ENCODE measurements at regions not wholly inside any gene's neighbourhood (a gene's known extent, or its start where the extent isn't known, plus 50 kb on each side); places are given as distances from the start of the nearest gene placed in this dataset.

DNA sequence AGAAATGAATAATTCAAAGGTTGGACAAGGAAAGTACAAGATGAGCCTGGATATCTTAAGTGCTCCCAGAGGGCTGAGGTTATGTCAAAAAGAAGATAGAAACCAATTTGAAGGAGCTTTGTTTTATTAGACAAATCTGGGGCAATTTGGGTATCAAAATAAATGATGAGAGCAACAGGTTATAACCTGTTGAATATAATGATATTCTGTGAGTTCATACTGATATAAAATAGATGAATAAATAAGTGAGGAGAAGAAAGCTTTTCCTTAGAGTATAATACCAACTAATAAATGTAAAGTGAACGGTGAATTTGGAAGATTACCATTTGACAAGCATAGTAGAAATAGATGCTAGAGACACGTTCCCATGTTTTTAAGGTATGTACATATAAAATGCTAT is 544.2 kb upstream of the ANKRD30A start:
- Histone ChIP-seq H2AFZ (ENCODE audit: low read length) (no peak overlapping the region), H3K4me3 (ENCODE audit: low read length) (no peak overlapping the region), H3K27ac (ENCODE audit: low read length) (no peak overlapping the region), H3K36me3 (replicated peaks; ENCODE audit: insufficient read depth, low read length) (no peaks in the 10 kb centered on the region), H3K79me2 (ENCODE audit: low read length) (no peaks in the 10 kb centered on the region), H3K4me1 (ENCODE audit: low read length) (no peaks in the 10 kb centered on the region), H3F3A (ENCODE audit: insufficient read depth, low read length) (no peaks in the 10 kb centered on the region), H4K20me1 (ENCODE audit: insufficient read depth, low read length) (no peaks in the 10 kb centered on the region), H3K4me2 (ENCODE audit: low read depth, low read length) (no peak overlapping the region), H3K9me3 (replicated peaks; ENCODE audit: insufficient read depth, low read length) (no peaks in the 10 kb centered on the region), H3K9me2 (replicated peaks; ENCODE audit: insufficient read depth, low read length) (no peaks in the 10 kb centered on the region), H3K27me3 (replicated peaks; ENCODE audit: insufficient read depth, low read length) (no peaks in the 10 kb centered on the region), H3K9ac (ENCODE audit: low read length) (no peak overlapping the region)
- TF ChIP-seq EZH2phosphoT487 (IDR thresholded peaks at IDR 0.05; ENCODE audit: low read length) (no peak), EZH2 (optimal IDR thresholded peaks at IDR 0.05; ENCODE audit: low read depth, low read length) (no peak)
- TF ChIP-seq, protein P1, sequence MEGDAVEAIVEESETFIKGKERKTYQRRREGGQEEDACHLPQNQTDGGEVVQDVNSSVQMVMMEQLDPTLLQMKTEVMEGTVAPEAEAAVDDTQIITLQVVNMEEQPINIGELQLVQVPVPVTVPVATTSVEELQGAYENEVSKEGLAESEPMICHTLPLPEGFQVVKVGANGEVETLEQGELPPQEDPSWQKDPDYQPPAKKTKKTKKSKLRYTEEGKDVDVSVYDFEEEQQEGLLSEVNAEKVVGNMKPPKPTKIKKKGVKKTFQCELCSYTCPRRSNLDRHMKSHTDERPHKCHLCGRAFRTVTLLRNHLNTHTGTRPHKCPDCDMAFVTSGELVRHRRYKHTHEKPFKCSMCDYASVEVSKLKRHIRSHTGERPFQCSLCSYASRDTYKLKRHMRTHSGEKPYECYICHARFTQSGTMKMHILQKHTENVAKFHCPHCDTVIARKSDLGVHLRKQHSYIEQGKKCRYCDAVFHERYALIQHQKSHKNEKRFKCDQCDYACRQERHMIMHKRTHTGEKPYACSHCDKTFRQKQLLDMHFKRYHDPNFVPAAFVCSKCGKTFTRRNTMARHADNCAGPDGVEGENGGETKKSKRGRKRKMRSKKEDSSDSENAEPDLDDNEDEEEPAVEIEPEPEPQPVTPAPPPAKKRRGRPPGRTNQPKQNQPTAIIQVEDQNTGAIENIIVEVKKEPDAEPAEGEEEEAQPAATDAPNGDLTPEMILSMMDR (IDR thresholded peaks at IDR 0.05; ENCODE audit: low read length): no peak
- no peak for DNase-seq

- Histone ChIP-seq H3K4me2 (ENCODE audit: low read depth, low read length) (no peak overlapping the region), H3K4me3 (ENCODE audit: low read length) (no peak overlapping the region), H3K9me3 (replicated peaks; ENCODE audit: insufficient read depth, low read length) (no peaks in the 10 kb centered on the region), H4K20me1 (ENCODE audit: insufficient read depth, low read length) (no peaks in the 10 kb centered on the region), H3K9ac (ENCODE audit: low read length) (no peak overlapping the region), H3K4me1 (ENCODE audit: low read length) (no peaks in the 10 kb centered on the region), H3K27me3 (replicated peaks; ENCODE audit: insufficient read depth, low read length) (no peaks in the 10 kb centered on the region), H3F3A (ENCODE audit: insufficient read depth, low read length) (no peaks in the 10 kb centered on the region), H3K36me3 (replicated peaks; ENCODE audit: insufficient read depth, low read length) (no peaks in the 10 kb centered on the region), H3K79me2 (ENCODE audit: low read length) (no peaks in the 10 kb centered on the region), H3K9me2 (replicated peaks; ENCODE audit: insufficient read depth, low read length) (no peaks in the 10 kb centered on the region), H2AFZ (ENCODE audit: low read length) (no peak overlapping the region), H3K27ac (ENCODE audit: low read length) (no peak overlapping the region)
- no peak for DNase-seq
- TF ChIP-seq EZH2phosphoT487 (IDR thresholded peaks at IDR 0.05; ENCODE audit: low read length) (no peak), EZH2 (optimal IDR thresholded peaks at IDR 0.05; ENCODE audit: low read depth, low read length) (no peak)
- TF ChIP-seq, protein P1 (IDR thresholded peaks at IDR 0.05; ENCODE audit: low read length): no peak
Observed at GRCh38 chr10:36578306-36578705, 547.1 kb upstream of the ANKRD30A start.

GRCh38 chr10:36577126-36577525 is 548.3 kb upstream of the ANKRD30A start:
- no peak overlapping the region for H3K4me3 ChIP-seq (ENCODE audit: low read length)
- no peak overlapping the region for H3K9ac ChIP-seq (ENCODE audit: low read length)
- no peak overlapping the region for H2AFZ ChIP-seq (ENCODE audit: low read length)
- H3K79me2 ChIP-seq (ENCODE audit: low read length): no peaks in the 10 kb centered on the region
- H3K9me3 ChIP-seq (replicated peaks; ENCODE audit: insufficient read depth, low read length): no peaks in the 10 kb centered on the region
- H3K36me3 ChIP-seq (replicated peaks; ENCODE audit: insufficient read depth, low read length): no peaks in the 10 kb centered on the region
- no peaks in the 10 kb centered on the region for H3F3A ChIP-seq (ENCODE audit: insufficient read depth, low read length)
- no peaks in the 10 kb centered on the region for H3K4me1 ChIP-seq (ENCODE audit: low read length)
- TF ChIP-seq EZH2 (optimal IDR thresholded peaks at IDR 0.05; ENCODE audit: low read depth, low read length): no peak
- TF ChIP-seq, protein P1 (IDR thresholded peaks at IDR 0.05; ENCODE audit: low read length): no peak
- TF ChIP-seq EZH2phosphoT487 (IDR thresholded peaks at IDR 0.05; ENCODE audit: low read length): no peak
- no peaks in the 10 kb centered on the region for H3K9me2 ChIP-seq (replicated peaks; ENCODE audit: insufficient read depth, low read length)
- H3K27me3 ChIP-seq (replicated peaks; ENCODE audit: insufficient read depth, low read length): no peaks in the 10 kb centered on the region
- no peak overlapping the region for H3K4me2 ChIP-seq (ENCODE audit: low read depth, low read length)
- DNase-seq: no peak
- H3K27ac ChIP-seq (ENCODE audit: low read length): no peak overlapping the region
- H4K20me1 ChIP-seq (ENCODE audit: insufficient read depth, low read length): no peaks in the 10 kb centered on the region

Data from MM.1S (cell line).